Stimulated activated CD4-positive, alpha-beta T cell treated with anti-CD3 and anti-CD28 coated beads, Interleukin-12 subunit alpha, Interleukin-12 subunit beta, amount 100 ng/mL, for 48 hours (primary cell): ENCODE measurements at regions not wholly inside any gene's neighbourhood (a gene's known extent, or its start where the extent isn't known, plus 50 kb on each side); places are given as distances from the start of the nearest gene placed in this dataset.

Source experiments
- DNase-seq, 3 donors: peaks; one replicate each; pipeline ENCODE4 v3.0.0-alpha.2; 2020; ENCODE audit warnings: low read depth in 2 of 3, low spot score in 1 of 3

DNA sequence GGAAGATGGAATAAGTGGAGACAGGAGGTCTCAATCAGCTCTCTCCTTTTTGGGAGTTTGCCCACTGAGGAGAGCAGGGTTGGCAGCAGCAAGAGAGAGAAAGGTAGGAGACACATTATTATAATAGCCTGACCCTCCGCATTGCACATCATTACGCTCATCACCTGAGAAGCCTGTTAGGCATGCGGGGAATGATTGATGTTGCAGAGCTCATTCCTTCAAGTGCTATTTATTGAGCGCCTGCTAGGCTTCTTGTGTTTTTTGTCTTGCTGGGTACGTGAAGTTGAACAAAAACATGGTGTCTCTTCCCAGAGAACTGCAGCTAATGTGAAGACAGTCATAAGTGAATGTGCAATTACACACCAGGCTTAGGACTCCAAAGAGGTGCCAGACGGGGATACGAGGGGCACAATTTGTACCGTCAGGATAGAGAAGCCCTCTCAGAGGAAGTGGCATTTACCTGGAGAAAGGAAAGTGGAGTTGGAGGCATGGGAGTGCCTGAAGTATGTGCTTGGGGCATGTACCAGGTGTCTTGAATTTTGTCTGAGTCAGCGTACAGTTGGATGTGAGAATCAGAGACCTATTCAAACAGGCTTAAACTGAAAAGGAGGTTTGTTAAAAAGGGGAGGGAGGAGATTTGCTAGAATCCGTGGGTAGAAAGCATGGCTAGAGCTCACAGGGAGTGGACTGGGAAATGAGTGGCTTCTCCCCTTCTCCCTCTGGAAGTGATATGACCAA is 90.2 kb upstream of the SOD3 start:
- DNase-seq, result no peak

DNA sequence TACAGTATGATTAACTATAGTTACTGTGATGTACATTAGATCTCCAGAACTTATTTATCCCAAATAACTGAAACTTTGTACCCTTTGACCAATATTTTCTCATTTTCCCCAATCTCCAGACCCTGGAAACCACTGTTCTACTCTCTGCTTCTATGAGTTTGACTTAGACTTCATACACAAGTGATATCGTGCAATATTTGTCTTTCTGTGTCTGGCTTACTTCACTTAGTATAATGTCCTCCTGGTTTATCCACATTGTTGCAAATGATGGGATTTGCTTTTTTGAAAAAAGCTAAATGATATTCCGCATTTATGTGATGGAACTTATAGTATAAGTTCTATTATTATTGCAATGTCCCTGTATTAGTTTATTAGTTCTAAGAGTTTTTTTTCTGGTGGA is 81.8 kb upstream of the SOD3 start:
- DNase-seq, result no peak

DNA sequence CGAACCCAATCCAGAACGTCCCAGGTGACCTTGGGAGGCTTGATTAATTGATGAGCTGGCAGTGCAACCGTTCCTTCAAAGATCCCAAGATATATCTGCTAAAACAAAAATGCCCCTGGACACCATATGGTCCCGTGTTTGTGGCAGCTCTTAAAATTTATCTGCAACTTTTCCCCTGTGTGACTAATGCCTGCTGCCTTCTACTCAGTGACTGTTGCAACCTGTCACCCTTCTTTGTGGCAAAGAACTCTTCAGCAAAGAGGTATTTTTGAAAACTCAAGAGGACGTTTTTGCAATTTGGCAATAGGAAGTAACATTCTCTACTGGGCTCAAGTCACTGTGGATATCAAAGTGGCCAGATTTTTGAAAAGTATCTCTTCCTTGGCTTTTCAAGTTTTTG is 75.8 kb upstream of the SOD3 start:
- DNase-seq, result no peak

DNA sequence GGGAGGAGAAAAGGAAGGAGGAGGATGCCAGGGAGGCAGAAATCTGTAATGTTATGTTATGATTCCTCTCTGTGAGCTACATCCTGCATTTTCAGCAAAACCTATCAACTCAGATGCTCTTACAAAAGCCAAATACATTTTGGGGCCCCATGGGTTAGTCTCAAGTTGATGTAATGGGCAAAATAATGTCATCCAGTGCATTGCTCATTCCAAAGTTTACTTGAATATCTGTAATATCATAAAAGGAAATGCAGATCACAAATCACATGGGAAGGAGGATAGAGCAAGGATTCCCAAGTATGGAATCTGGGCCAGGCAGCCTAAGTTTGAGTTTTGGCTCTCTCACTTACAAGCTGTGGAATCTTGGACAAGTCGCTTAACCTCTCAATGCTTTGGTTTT is 74.9 kb upstream of the SOD3 start:
- DNase-seq, result no peak

DNA sequence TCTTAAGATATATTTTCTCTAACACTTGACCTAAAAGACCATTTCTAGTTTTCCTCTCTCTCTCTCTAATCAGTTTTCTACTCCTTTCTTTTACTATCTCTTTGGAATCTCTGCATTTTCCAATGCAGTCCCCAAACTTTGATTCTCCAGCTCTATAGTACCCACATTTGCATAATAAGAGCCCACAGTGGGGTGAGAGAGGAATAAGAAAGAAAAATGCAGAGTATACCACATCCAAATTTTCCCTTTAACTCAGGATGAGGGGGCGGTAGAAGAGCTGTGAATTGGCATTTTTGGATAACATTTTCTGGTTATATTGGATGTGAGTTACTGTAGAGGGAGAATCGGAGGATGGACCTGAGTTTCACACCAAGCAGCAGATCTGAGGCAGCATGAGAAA is 74.4 kb upstream of the SOD3 start:
- no peak for DNase-seq

DNA sequence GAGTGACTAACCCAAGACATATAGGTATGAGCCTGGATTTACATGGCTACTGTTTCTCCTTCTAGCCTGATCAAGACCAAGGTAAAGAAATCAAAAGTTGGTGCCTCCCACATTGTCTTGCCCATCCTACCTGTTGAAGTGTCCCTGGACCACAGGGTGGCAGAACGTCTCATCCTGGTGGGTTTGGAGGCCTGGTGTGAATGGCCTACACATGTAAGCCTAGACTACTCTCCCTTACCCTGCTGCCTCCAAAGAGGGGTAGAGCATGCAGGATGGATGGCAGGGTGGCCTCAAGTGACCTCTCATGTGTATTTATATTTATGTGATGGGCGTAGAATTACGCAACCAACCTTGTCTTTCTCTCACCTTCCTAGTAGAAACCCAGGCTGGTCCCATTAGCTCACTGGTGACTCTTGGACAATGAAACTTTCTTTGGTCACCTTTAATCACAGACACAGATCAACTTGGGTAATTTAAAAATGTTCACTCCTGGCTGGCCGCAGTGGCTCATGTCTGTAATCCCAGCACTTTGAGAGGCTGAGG is 73.3 kb upstream of the SOD3 start:
- DNase-seq, result no peak

DNA sequence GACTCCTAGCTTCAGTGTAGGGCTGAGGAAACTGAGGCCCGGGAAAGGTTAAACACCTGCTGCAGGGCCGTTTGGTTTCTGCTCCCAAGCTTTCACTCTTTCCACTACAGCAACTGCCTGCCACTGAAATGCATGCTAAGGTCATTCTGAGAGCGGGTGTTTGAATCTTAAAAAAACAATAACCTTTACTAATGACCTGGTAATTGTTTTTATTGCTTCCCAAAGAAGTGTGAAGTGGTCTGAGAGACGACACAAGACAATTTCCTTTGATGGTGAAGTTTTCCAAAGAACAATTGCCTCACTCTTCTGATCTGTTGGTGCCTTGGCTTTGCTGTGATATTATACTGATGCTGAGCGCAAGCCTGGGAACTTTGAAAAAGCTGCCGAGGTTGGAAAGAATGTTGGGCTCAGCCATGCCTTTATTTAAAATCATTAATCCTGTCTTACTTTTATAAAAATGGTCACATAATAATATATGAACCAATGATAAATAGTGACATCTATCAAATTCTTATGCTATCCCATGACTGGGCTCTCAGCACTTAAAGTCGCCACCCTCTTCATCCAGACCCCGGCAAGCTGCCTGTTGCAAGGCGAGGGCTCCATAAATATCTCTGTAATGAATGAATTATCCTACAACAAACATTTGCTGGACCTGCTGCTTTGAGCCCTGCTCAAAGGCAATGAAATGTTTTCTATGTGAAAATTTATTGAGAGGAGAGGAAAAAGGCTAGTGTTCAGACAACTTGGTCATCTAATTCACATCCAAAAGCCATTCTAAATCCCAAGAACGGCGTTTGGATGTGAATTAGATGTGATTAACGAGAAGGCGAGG is 67.8 kb upstream of the SOD3 start:
- DNase-seq, result no peak

DNA sequence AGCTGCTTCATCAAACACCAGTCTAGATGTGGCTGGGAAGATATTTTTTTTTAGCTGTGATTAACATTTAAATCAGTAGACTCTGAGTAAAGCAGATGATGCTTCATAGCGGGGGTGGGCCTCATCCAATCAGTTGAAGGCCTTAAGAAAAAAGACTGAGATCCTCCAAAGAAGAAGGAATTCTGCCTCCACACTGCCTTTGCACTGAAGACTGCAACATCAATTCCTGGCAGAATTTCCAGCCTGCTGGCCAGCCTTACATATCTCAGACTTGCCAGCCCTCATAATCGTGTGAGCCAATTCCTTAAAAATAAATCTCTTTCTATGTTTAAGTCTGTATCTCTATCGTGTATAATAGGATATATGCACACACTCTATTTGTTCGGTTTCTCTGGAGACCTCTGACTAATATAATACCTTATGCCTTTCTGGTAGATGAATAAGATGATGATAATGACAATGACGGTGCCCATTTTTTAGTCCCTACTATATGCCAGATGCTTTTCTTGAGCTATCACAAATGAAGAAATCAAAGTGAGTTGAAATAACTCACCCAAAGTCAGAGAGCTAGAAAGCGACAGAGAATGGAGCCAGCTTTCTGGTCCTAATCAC is 66.1 kb upstream of the SOD3 start:
- no peak for DNase-seq

DNA sequence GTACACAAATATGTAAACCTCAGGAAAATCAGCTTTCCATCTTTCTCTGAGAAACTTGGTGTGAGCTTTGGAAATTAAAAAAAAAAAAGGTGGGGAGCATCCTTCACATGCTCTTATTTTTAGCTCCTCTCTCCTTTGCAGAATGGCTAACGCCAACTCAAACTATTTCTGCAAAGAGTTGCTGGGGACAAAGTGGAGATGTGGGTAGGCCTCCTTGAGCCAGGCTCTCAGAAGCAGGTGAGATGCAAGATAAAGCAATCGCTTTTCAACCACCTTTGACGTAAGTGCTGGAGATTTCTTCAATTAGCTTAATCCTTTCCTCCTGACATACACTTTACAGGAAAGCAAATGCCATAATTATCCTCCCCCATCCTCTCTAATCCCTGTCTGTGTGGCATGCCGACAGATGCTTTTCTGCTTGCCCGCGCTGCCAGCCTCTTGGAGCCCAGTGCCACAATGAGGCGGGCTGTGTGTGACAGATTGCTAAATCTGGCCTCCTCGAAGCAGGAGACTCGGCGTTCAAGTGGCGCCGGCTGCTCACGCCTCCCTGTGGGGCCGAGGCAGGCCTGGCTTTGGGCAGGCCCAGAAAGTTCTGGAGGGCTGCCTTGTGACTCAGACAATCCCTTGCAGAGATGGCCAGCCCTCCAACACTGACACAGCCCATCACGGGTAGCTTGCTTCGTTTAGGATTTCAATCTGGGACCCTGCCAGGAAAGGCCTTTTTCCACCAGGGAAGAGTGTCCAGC is 64.9 kb upstream of the SOD3 start:
- DNase-seq, result no peak

DNA sequence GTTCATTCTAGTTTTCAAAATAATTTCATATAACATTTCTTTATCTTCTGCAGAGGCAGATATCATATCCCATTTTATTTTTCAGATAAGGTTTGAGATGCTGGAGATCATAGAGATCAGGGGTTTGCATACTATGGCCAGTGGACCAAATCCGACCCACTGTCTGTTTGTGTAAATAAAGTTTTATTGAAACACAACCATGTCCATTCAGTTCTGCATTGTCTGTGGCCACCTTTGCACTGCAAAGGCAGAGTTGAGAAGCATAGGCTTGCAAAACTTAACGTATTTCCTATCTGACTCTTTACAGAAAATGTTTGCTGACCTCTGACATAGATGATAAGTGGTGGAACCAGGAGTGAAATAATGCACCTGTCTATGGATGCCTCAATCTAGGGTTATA is 63.9 kb upstream of the SOD3 start:
- DNase-seq, result no peak

GRCh38 chr4:24734511-24734910 is 60.9 kb upstream of the SOD3 start:
- DNase-seq, result no peak

- DNase-seq, result no peak
Observed at GRCh38 chr4:24736066-24736465, 59.3 kb upstream of the SOD3 start.

DNA sequence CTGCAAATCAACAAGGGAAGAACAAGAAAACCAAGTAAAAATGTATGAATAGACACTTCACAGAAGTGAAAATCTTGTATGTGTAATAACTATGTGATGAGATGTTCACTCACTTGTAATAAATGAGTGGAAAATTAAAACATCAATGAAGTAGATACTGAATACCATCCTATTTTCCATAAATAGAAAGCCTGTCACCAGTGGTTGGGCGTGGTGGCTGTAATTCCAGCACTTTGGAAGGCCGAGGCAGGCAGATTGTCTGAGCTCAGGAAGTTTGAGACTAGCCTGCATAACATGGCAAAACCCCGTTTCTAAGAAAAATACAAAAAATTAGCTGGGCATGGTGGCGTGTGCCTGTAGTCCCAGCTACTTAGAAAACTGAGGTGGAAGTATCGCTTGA is 53.5 kb upstream of the SOD3 start:
- no peak for DNase-seq

DNA sequence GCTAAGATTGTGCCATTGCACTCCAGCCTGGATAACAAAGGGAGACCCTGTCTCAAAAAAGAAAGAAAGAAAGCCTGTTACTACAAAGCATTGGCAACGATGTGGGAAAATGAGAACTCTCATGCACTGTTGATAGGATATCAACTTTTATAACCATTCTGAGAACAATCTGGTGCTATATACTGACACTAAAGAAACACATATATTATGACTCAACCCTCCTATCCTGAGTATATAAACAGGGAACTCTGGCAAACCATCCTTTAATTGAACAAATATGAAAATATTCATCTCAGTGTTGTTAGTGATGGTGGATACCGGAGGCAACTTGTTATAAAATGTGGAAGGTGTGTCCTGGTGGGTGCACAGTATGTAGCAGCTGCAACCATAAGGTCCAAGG is 53.0 kb upstream of the SOD3 start:
- DNase-seq, result no peak

- DNase-seq, result no peak
Observed at GRCh38 chr4:24742773-24743172, 52.6 kb upstream of the SOD3 start.

DNA sequence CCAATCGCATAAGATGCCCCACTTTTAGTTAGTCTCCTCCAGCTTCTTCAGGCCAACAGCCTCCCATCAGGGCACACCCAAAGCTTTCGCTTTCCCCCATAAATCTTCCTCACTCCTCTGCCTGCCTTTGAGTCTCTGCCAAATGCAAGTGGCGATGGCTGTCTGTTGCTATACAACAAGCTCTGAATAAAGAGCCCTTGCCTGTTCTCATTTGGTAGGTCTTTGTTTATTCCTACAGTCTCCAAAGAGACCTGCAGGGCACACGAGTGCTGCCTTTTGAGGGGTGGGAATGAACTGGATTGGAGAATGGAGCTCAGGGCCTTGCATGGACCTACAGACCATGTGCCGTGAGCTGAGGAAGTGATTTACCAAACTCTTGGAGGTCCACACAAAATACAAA is 52.2 kb upstream of the SOD3 start:
- DNase-seq, result no peak

GRCh38 chr4:24743927-24744326 is 51.4 kb upstream of the SOD3 start:
- no peak for DNase-seq

DNA sequence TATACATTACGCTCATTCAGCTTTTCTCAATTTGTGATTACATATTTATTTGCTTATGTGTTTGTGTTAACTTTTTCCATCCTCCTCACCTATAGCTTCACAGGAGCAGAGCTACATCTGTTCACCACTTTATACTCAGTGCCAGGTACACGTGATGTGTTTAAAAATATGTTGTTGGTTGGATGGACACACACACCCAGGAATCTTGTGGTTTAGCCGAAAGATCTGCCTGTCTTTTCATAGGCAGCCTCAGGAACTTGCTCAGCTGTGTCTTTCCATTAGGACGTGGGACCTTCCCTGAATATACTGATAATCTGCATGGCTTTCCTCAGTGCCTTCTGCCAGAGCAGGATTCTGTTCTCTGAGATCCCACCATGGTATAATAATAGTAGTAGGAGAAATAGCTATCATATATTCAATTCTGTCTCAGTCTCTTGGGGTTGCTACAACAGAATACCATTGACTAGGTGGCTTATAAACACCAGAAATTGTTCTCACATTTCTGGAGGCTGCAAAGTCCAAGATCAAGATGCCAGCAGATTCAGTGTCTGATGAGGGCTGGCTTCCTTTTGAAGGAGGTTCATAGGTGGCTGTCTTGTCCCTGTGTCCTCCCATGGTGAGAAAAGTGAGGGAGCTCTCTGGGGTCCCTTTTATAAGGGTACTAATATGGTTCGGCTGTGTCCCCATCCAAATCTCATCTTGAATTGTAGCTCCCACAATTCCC is 50.0 kb upstream of the SOD3 start:
- no peak for DNase-seq
